Erythroblast (primary cell): ENCODE measurements at regions not wholly inside any gene's neighbourhood (a gene's known extent, or its start where the extent isn't known, plus 50 kb on each side); places are given as distances from the start of the nearest gene placed in this dataset.
A peak's percentile ranks its signal among the peaks of the same experiment; 100 is the strongest.

ENCODE experiments used
- DNase-seq, 2 experiments: peaks; one replicate each; lab custom pipeline; 2025; lab: John Stamatoyannopoulos, UW
- GATA1 ChIP-seq: IDR thresholded peaks from 2 replicates; pipeline ENCODE4 v1.6.1; 2011; ENCODE audit warnings: low read depth, mild to moderate bottlenecking, control low read depth, low read length, moderate library complexity
- POLR2A ChIP-seq: IDR thresholded peaks from 2 replicates; pipeline ENCODE4 v1.6.1; 2011; ENCODE audit warnings: mild to moderate bottlenecking, low read length

GRCh38 chr3:144242747-144243146 is 271.1 kb downstream of the DIPK2A start:
- no peak for TF ChIP-seq GATA1
- DNase-seq = no peak

GRCh38 chr3:144244662-144245061 is 273.0 kb downstream of the DIPK2A start:
- TF ChIP-seq GATA1 (no peak), POLR2A (no peak)

GRCh38 chr3:144252896-144253295 is 281.3 kb downstream of the DIPK2A start:
- DNase-seq = no peak
- TF ChIP-seq POLR2A (no peak), GATA1 (no peak)

More at GRCh38 chr3:144244662-144245061, 273.0 kb downstream of the DIPK2A start:
- peak; percentile 25 to 49 for DNase-seq

- no peak for DNase-seq
- no peak for TF ChIP-seq GATA1
- no peak for TF ChIP-seq POLR2A
These were observed 285.8 kb downstream of the DIPK2A start for GRCh38 chr3:144257381-144257780.

- DNase-seq = no peak
- TF ChIP-seq GATA1 = no peak
These were observed 287.6 kb downstream of the DIPK2A start for GRCh38 chr3:144259267-144259666.

GRCh38 chr3:144263706-144264105 is 292.1 kb downstream of the DIPK2A start:
- DNase-seq = no peak
- TF ChIP-seq POLR2A (no peak), GATA1 (no peak)

- TF ChIP-seq POLR2A (no peak), GATA1 (no peak)
- DNase-seq = no peak
These were observed 292.7 kb downstream of the DIPK2A start for GRCh38 chr3:144264350-144264749.

- DNase-seq = no peak
These were observed 293.2 kb downstream of the DIPK2A start for GRCh38 chr3:144264794-144265193.

GRCh38 chr3:144265542-144266100 is 294.0 kb downstream of the DIPK2A start:
- TF ChIP-seq GATA1 = no peak
- TF ChIP-seq POLR2A = no peak
- DNase-seq = no peak

More at GRCh38 chr3:144264794-144265193, 293.2 kb downstream of the DIPK2A start:
- TF ChIP-seq GATA1 (no peak), POLR2A (no peak)

- TF ChIP-seq GATA1 (no peak), POLR2A (no peak)
These were observed 298.5 kb downstream of the DIPK2A start for GRCh38 chr3:144270100-144270499.

GRCh38 chr3:144272680-144273079 is 301.1 kb downstream of the DIPK2A start:
- no peak for DNase-seq
- TF ChIP-seq POLR2A (no peak), GATA1 (no peak)

More at GRCh38 chr3:144270100-144270499, 298.5 kb downstream of the DIPK2A start:
- DNase-seq = no peak

GRCh38 chr3:144273601-144274000 is 302.0 kb downstream of the DIPK2A start:
- no peak for DNase-seq
- no peak for TF ChIP-seq POLR2A
- TF ChIP-seq GATA1 = no peak

- DNase-seq = no peak
- TF ChIP-seq POLR2A = no peak
- no peak for TF ChIP-seq GATA1
These were observed 303.4 kb downstream of the DIPK2A start for GRCh38 chr3:144275005-144275404.

GRCh38 chr3:144282313-144282712 is 310.7 kb downstream of the DIPK2A start:
- no peak for TF ChIP-seq POLR2A
- no peak for TF ChIP-seq GATA1
- no peak for DNase-seq

- no peak for DNase-seq
- TF ChIP-seq GATA1 (no peak), POLR2A (no peak)
These were observed 314.8 kb downstream of the DIPK2A start for GRCh38 chr3:144286235-144286910.

- DNase-seq = no peak
- TF ChIP-seq POLR2A = no peak
- no peak for TF ChIP-seq GATA1
These were observed 315.4 kb downstream of the DIPK2A start for GRCh38 chr3:144287001-144287400.
